HG03571 (cell line): ENCODE measurements at regions not wholly inside any gene's neighbourhood (a gene's known extent, or its start where the extent isn't known, plus 50 kb on each side); places are given as distances from the start of the nearest gene placed in this dataset.
"Not testable (repeated sequence)": the region's sequence is repeated elsewhere in the genome, so short reads cannot be mapped to it uniquely, and the experiment has no call there.

ENCODE experiments used
- ATAC-seq: cut with Tn5 transposase; IDR thresholded peaks from one replicate; pipeline ENCODE4 v1.9.1; 2021; ENCODE audit not compliant: unreplicated experiment

DNA sequence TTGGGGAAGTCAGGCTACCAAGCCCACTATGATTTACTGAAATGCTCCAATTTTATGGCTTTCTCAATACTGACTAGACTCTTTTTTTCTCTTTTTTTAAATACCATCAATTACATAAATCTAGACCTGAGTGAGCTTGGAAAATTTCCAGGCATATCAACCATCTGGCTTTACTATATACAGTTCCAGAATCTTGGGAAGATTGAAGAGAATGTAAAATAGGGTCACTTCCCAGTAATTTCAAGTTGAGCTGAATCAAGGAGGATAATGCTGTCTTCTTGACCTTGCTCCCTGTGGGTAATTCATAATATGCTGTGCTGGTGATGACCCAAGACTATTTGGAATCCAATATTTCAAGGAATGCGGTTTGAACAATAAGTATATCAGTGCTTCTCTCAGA lies 108.1 kb downstream of the MAP3K21 start:
- no peak for ATAC-seq

DNA sequence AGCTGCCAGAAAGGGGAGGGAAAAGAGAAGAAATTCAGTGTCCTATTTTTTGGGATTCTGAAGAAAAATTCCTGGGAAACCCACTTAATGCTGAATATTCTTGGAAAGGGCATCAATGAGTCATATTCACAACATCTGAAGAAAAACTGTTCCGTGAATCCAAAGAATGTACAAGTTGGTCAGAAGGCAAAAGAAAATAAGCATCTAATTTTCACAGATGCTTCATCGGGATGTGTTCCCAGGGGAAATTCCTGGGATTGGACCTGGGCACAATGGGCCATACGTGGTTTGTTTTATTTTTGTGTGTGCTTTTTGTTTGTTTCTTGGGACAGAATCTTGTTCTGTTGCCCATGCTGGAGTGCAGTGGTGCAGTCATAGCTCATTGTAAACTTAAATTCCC lies 112.2 kb downstream of the MAP3K21 start:
- no peak for ATAC-seq

DNA sequence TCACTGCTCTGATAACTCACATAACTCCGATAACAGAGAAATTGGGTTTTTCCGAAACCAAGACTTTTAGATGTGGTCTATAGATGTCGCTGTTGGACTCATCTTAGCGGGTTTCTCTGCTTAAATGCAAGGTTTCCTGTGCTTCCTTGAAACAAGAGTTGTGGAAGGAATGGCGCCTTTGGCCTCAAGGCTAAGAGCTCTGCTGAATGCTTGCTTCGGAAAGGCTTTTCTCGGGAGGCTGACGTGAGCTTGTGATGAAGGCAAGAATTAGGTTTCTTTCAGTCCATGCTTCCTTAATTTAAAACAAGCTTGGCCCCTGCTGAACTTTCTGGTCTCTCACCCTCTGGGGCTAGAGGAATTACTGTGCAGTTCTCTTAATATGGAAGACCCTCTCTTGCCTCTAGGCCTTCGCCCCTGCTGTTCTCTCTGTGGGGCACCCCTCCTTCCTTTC lies 113.5 kb downstream of the MAP3K21 start:
- peak; percentile 57 for ATAC-seq

DNA sequence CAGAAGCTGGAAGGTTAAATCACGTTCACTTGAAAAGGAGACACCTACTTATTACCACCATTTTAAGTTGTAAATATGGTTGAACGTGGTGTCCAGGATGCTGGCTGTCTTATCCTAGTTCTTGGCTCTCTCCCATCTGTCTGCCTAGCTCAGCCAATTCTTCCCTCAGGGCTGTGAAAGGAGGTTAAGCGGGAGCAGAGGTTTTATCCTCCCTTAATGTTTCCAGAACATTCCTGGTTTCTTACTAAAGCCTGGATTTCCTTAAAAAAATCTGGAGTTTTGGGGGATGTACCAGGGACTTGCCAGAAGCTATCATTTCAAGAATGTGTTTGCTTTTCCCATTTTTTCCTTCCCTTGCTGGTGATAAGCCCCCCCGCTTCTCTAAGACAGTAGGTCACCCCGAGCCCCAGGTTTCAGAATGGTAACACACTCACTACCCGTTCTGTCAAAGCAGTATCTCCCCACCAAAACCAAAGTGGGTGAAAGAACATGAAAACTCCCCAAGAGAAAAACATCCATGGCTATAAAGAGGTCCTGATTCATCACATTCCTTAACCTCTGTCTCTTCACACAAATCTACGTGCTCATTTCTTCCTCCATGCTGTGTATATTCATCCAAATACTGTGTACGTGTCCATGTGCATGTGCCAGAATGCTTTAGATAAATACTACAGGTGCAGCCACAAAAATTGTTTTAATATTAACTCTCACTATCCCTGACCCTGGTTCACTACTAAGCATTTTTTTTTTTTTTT lies 114.7 kb downstream of the MAP3K21 start:
- no peak for ATAC-seq

DNA sequence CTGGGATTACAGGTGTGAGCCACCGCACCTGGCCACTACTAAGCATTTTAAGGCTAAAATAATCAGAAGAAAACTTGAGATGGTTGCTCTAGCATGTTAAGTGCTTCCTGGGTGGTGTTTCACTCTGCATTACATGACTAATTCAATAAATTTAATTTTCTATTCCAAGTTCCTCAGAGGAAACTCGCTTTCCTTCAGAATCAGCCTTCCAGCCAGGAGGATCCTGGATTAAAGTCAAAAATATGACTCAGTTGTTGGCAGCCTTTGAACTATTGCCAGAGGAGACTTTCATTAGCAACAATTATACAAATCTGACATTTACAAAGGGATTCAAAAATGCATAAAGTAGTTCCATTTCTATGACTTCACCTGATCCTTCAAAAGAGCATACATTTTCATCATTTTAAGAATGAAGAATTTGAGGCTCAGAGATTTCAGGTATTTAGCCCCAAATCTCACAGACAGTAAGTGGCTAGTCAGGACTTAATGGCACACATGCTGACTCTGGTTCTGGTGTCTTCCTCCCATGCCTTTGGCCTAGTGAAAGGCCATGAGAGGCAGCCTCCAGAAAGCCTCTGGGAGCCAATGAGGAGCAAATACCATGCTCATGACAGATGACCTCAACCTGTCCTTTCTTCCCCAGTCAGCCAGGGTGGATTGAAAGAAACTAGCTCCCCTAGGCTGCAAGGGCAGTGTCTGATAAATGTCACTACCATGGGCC lies 115.7 kb downstream of the MAP3K21 start:
- ATAC-seq: no peak

DNA sequence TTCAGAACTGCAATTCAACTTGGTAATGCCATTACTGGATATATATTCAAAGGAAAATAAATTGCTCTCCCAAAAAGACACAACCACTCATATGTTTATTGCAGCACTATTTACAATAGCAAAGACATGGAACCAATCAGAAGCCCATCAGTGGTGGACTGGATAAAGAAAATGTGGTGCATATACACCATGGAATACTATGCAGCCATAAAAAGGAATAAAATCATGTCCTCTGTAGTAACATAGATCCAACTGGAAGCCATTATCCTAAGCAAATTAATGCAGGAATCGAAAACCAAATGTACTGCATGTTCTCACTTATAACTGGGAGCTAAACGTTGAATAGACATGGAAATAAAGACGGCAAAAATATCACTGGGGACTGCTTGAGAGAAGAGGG lies 117.0 kb downstream of the MAP3K21 start:
- ATAC-seq: no peak

DNA sequence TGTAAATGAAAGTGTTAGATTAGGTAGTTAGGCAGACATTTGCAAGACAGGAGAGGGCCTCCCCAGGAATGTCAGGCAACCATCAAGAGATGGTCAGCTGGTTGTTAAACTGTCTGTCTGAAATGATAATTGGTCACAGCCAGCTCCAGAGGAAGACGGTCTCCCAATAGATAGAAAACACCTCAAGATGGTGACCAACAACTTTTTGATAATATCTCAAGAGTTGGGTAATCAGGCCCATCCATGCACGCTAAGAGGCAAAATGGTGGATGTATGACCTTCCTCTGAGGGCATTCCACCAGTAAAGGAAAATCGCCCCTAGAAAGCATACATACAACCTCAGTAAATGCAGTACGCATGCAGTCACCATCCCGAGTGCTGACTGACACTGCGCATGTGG lies 118.2 kb downstream of the MAP3K21 start:
- no peak for ATAC-seq

DNA sequence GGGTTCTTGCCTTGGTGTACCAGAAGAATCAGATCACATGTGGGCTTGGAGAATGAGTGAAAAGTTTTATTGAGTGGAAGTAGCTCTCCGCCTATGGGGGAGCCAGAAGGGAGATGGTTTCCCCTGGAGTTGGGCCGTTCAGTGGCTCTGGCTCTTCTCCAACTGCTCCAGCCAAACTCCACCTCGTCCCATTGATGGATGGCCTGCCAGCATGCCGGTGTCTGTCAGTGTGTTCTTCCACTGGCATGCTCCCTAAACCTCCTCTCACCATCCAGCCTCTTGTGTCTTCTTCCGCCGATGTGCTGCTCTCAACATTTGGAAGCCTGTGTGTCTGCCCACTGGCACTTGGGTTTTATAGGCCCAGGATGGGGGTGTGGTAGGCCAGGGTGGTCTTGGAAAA lies 119.4 kb downstream of the MAP3K21 start:
- no peak for ATAC-seq

DNA sequence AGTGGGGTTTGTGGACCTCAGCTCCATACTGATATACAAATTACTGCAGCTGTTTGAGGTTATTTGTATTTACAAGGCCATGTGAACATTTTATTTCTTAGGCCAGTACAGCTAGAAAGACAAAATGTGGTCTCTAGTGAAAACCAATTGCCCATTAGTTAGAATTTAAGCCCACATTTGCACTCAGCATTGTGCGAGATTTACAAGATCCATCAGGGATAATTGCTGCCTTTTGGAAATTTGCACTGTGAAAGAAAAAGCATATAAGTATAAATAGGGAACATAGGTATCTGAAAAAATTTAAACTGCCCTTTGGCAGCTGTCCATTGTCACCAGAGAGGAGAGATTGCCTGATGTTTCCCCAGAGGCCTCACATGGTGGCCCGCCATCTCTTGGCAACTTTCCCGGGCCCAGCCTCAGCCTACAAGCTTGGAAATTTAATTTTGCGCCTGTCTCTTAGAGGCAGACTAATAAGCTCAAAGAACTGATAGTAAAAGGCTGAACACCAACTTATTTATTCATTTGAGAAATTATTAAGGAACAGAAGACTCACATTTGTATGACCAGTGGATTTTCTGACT lies 120.7 kb downstream of the MAP3K21 start:
- no peak for ATAC-seq

DNA sequence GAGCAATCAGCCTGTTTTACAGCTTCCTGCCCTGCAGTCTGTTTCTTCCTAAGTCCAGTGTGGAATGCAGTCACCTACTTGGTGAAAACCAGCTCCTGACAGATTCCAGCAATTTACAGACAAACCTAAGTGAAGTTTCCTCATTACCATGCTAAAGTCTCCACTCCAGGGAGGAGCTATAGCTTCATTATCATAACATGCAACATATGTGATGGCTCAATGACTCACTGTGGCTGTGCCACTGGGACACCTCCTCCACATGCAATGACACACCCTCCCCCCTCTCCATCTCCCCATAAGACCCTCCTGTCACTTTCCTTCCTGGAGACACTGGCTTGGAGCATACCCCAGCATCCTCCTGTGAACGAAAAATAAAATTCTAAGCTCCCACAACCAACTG lies 125.2 kb downstream of the MAP3K21 start:
- ATAC-seq: no peak

DNA sequence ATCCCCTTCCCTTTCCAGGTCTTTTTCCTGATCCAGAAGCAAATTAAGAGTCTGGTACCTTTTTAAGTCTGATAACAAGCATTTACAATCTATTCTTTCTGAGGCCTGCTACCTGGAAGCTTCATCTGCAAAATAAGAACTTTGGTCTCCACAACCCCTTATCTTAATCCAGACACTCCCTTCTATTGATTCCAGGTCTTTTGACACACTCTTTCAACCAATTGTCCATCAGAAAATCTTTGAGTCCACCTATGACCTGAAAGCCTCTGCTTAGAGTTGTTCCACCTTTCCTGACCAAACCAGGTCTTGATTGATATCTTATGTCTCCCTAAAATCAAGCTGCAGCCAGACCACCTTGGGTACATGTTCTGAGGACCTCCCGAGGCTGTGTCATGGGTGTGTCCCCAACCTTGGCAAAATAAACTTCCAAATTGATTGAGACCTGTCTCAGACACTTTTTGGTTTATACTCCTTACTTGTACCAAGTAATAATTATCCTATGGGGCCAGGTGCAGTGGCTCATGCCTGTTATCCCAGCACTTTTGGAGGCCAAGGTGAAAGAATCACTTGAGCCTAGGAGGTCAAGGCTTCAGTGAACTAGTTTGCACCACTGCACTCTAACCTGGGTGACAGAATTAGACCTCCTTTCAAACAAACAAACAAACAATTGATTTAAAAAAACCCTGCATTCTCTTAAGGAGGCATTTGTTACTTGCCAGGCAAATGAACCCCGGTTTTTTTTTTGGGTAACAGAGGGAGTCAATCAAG lies 126.1 kb downstream of the MAP3K21 start:
- no peak for ATAC-seq

DNA sequence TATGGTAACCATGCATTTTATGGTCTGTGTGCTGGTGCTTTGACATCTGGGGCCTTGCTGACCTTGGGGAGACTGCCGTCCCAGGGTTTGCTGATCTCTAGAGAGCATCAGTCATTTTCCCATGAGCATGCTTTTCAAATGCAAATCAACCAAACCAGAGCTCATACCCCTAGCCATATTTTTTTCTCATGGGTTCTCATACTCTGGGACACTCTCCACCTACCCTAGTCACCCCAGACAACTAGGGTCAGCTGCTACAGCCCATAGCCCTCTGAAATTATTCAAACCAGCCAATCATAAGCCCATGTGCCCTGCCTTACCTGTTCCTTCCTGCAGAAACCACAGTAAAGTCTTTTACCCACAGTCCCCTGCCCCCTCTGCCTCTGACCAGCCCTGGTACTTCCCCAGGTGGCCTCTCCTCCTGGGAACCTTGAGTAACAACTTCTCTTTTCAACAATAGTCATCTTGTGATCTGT lies 132.0 kb downstream of the MAP3K21 start:
- ATAC-seq: peak; percentile 47

DNA sequence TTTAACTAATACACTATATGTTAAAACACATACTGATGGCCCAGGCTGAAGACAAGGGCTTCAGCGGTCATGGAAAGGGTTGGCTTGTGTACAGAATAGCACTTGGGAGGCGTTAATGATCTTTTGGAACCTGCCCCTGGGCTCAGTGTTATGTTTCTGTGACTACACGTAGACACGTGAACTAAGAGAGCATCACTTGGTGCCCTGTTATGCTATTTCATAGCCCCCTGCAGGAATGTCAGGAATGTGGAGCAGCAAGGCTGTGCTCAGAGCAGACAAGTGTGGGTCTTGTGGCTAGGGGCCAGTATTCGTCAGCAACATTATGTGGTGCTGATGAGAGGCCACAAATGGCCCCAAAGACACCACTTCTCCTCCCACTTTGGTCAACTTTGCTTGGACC lies 132.4 kb downstream of the MAP3K21 start:
- no peak for ATAC-seq

DNA sequence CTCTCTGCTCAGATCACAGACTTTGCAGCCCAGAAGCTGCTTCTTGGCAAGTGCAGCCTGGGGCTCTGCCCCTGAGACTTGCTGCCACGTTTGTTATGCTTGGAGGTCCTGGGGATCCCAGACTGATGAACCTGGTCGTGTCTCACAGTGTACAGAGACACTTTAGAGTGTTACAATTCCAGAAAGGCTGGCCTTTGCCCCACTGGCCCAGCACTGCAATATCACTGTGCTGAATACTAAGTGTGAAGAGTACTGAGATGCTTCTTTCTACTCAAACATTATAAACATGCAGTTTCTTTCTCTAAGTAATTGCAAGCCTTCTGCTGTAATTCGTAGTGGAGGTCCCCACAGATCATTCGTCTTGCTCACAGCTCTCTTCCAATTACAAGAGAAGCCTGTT lies 133.2 kb downstream of the MAP3K21 start:
- no peak for ATAC-seq

DNA sequence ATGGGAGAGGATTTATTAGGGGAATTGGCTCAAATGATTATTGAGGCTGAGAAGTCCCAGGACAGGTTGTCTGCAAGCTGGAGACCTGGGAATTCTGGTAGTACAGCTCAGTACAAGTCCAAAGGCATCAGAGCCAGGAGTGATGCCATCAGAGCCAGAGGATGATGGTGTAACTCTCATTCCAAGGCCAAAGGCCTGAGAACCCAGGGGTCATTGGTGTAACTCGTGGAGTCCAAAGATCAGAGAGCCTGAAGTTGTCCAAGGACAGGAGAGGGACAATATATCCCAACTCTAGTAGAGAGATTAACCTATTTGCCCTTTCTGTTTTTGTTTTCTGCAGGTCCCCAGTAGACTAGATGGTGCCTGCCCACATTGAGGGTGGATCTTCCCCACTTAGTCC lies 134.3 kb downstream of the MAP3K21 start:
- ATAC-seq: no peak

DNA sequence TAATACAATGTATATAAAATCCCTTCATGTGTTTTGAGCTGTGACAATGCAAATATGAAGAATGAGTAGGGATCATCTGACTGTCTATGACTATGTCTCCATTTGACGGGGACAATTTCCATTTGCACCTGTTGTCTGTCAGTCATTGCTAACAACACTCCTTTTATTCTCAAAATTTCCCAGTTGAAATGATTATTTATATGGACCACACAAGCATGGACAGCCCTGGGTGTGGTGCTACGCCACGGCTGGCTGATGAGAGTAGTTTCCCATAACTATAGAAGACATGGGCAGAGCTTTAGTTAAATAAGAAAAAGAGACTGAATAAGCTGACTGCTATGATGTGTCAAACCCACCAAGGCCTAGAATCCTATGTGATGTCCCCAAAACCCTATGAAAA lies 135.8 kb downstream of the MAP3K21 start:
- ATAC-seq: no peak

DNA sequence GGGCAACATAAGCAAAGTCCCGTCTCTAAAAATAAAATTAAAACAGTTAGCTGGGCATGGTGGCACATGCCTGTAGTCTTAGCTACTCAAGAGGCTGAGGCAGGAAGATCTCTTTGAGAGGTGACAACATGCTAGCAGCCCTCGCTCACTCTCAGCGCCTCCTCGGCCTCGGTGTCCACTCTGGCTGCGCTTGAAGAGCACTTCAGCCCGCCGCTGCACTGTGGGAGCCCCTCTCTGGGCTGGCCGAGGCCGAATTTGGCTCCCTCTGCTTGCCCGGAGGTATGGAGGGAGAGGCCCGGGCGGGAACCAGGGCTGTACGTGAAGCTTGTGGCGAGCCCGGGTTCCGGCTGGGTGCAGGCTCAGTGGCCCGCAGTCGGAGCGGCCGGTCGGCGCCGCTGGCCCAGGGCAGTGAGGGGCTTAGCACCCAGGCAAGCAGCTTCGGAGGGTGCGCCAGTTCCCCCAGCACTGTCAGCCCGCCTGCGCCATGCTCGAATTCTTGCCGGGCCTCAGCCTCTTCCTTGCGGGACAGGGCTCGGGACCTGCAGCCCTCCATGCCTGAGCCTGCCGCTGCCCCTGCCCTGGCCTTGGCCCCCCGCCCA lies 138.3 kb downstream of the MAP3K21 start:
- ATAC-seq: no peak

DNA sequence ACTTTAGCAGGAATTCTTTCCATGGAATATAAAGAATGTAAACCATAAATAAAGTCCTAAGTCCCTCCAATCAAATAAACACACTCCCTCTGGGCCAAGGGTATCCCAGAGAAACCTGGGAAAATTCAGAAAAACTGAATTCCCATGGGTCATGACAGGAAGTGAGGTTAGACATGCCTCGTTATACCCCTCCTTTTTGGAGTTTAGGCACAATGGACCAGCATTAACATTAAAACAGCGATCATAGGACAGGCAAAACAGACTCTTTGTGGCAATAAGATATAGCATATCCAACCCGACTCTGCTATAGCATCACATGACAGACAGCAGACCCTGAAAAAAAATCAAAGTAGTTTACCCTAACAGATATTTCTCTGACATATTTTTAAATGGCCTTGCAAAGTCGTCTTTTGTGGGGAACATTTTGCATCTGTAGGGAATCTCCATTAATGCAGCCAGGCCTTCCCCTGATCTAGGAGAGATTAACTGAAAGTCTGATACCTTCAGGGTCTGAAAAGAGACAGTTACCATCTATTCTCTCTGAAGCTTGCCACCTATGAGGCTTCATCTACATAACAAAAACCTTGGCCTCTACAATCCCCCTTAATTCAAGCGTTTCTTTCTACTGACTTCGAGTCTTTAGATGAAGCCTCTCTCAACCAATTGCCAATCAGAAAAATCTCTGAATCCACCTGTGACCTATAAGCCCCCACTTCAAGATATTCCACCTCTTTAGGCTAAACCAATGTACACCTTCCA lies 143.0 kb upstream of the KCNK1 start:
- no peak for ATAC-seq

DNA sequence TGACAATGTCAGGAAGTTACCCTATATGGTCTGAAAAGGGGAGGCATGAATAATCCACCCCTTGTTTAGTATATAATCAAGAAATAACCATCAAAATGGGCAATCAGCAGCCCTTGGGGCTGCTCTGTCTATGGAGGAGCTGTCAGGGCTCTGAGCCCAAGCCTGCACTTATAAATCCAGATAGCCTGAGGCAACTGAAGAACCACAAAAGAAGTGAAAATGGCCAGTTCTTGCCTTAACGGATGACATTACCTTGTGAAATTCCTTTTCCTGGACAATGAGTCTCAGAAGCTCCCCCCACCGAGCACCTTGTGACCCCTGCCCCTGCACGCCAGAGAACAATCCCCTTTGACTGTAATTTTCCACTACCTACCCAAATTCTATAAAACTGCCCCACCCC lies 142.1 kb upstream of the KCNK1 start:
- not testable (repeated sequence) for ATAC-seq

DNA sequence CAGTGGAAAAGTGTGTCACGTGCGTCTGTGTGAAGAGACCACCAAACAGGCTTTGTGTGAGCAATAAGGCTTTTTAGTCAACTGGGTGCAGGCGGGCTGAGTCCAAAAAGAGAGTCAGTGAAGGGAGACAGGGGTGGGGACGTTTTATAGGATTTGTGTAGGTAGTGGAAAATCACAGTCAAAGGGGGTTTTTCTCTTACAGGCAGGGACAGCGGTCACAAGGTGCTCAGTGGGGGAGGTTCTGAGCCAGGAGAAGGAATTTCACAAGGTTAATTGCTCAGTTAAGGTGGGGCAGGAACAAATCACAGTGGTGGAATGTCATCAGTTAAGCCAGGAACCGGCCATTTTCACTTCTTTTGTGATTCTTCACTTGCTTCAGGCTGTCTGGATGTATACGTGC lies 141.1 kb upstream of the KCNK1 start:
- ATAC-seq: not testable (repeated sequence)
